IPS-15b (cell line): ENCODE measurements at regions not wholly inside any gene's neighbourhood (a gene's known extent, or its start where the extent isn't known, plus 50 kb on each side); places are given as distances from the start of the nearest gene placed in this dataset.

ENCODE experiments used
- H3K27me3 ChIP-seq: one replicate; pipeline ENCODE4 v1.6.1; 2013; ENCODE audit warnings: low read length; ENCODE audit not compliant: control insufficient read depth, insufficient read depth
- H3K36me3 ChIP-seq: one replicate; pipeline ENCODE4 v1.6.1; 2013; ENCODE audit warnings: low read length; ENCODE audit not compliant: control insufficient read depth, insufficient read depth
- H3K4me1 ChIP-seq: one replicate; pipeline ENCODE4 v1.6.1; 2013; ENCODE audit warnings: mild to moderate bottlenecking, low read length; ENCODE audit not compliant: control insufficient read depth, insufficient read depth
- H3K4me3 ChIP-seq: one replicate; pipeline ENCODE4 v1.5.1; 2013; ENCODE audit warnings: low read depth, low read length
- H3K9ac ChIP-seq: one replicate; pipeline ENCODE4 v1.6.1; 2013; ENCODE audit warnings: low read depth, mild to moderate bottlenecking, low read length
- H3K9me3 ChIP-seq: one replicate; pipeline ENCODE4 v1.6.1; 2013; ENCODE audit warnings: mild to moderate bottlenecking, low read length; ENCODE audit not compliant: control insufficient read depth, insufficient read depth

- Histone ChIP-seq H3K36me3 (no peaks in the 10 kb centered on the region), H3K9ac (no peak overlapping the region), H3K9me3 (no peaks in the 10 kb centered on the region), H3K27me3 (no peaks in the 10 kb centered on the region), H3K4me1 (no peaks in the 10 kb centered on the region), H3K4me3 (no peak overlapping the region)
Measured at GRCh38 chr10:29037348-29038113, 251.3 kb upstream of the LYZL1 start.

GRCh38 chr10:29039091-29039490 lies 249.8 kb upstream of the LYZL1 start:
- no peaks in the 10 kb centered on the region for H3K9me3 ChIP-seq
- H3K4me1 ChIP-seq, result no peaks in the 10 kb centered on the region
- no peaks in the 10 kb centered on the region for H3K27me3 ChIP-seq
- H3K36me3 ChIP-seq, result no peaks in the 10 kb centered on the region
- no peak overlapping the region for H3K4me3 ChIP-seq
- H3K9ac ChIP-seq, result no peak overlapping the region

- H3K27me3 ChIP-seq, result no peaks in the 10 kb centered on the region
- no peak overlapping the region for H3K9ac ChIP-seq
- H3K9me3 ChIP-seq, result no peaks in the 10 kb centered on the region
- no peak overlapping the region for H3K4me3 ChIP-seq
- H3K4me1 ChIP-seq, result no peaks in the 10 kb centered on the region
- no peaks in the 10 kb centered on the region for H3K36me3 ChIP-seq
Measured at GRCh38 chr10:29039677-29040189, 249.1 kb upstream of the LYZL1 start.

- Histone ChIP-seq H3K9me3 (no peaks in the 10 kb centered on the region), H3K9ac (no peak overlapping the region), H3K4me1 (no peaks in the 10 kb centered on the region), H3K36me3 (no peaks in the 10 kb centered on the region), H3K4me3 (no peak overlapping the region), H3K27me3 (no peaks in the 10 kb centered on the region)
Measured at GRCh38 chr10:29041616-29042015, 247.3 kb upstream of the LYZL1 start.

- Histone ChIP-seq H3K9me3 (no peaks in the 10 kb centered on the region), H3K4me3 (no peak overlapping the region), H3K9ac (no peak overlapping the region), H3K4me1 (no peaks in the 10 kb centered on the region), H3K27me3 (no peaks in the 10 kb centered on the region), H3K36me3 (no peaks in the 10 kb centered on the region)
Measured at GRCh38 chr10:29048506-29048905, 240.4 kb upstream of the LYZL1 start.

GRCh38 chr10:29050081-29050480 lies 238.8 kb upstream of the LYZL1 start:
- no peaks in the 10 kb centered on the region for H3K4me1 ChIP-seq
- no peak overlapping the region for H3K9ac ChIP-seq
- no peak overlapping the region for H3K4me3 ChIP-seq
- H3K27me3 ChIP-seq, result no peaks in the 10 kb centered on the region
- H3K36me3 ChIP-seq, result no peaks in the 10 kb centered on the region
- H3K9me3 ChIP-seq, result no peaks in the 10 kb centered on the region

GRCh38 chr10:29055101-29055500 lies 233.8 kb upstream of the LYZL1 start:
- no peaks in the 10 kb centered on the region for H3K27me3 ChIP-seq
- H3K9me3 ChIP-seq, result no peaks in the 10 kb centered on the region
- H3K4me1 ChIP-seq, result peaks cover 10% of the 10 kb centered on the region
- H3K4me3 ChIP-seq, result no peak overlapping the region
- H3K9ac ChIP-seq, result no peak overlapping the region
- H3K36me3 ChIP-seq, result no peaks in the 10 kb centered on the region

GRCh38 chr10:29056729-29057128 lies 232.1 kb upstream of the LYZL1 start:
- H3K4me1 ChIP-seq, result peaks cover 10% of the 10 kb centered on the region
- H3K27me3 ChIP-seq, result no peaks in the 10 kb centered on the region
- no peaks in the 10 kb centered on the region for H3K9me3 ChIP-seq

GRCh38 chr10:29057822-29058331 lies 231.0 kb upstream of the LYZL1 start:
- no peak overlapping the region for H3K9ac ChIP-seq
- H3K36me3 ChIP-seq, result no peaks in the 10 kb centered on the region

More at GRCh38 chr10:29056729-29057128, 232.1 kb upstream of the LYZL1 start:
- Histone ChIP-seq H3K4me3 (no peak overlapping the region), H3K9ac (no peak overlapping the region), H3K36me3 (no peaks in the 10 kb centered on the region)

GRCh38 chr10:29063806-29064644 lies 224.8 kb upstream of the LYZL1 start:
- H3K4me3 ChIP-seq, result no peak overlapping the region
- peaks cover 3% of the 10 kb centered on the region for H3K4me1 ChIP-seq
- no peak overlapping the region for H3K9ac ChIP-seq
- no peaks in the 10 kb centered on the region for H3K27me3 ChIP-seq
- H3K9me3 ChIP-seq, result no peaks in the 10 kb centered on the region
- no peaks in the 10 kb centered on the region for H3K36me3 ChIP-seq

More at GRCh38 chr10:29057822-29058331, 231.0 kb upstream of the LYZL1 start:
- Histone ChIP-seq H3K27me3 (no peaks in the 10 kb centered on the region), H3K4me1 (peaks cover 10% of the 10 kb centered on the region), H3K9me3 (no peaks in the 10 kb centered on the region), H3K4me3 (no peak overlapping the region)

- H3K4me1 ChIP-seq, result peaks cover 9% of the 10 kb centered on the region
- no peak overlapping the region for H3K4me3 ChIP-seq
- H3K36me3 ChIP-seq, result no peaks in the 10 kb centered on the region
- H3K9me3 ChIP-seq, result no peaks in the 10 kb centered on the region
- no peaks in the 10 kb centered on the region for H3K27me3 ChIP-seq
- H3K9ac ChIP-seq, result no peak overlapping the region
Measured at GRCh38 chr10:29064680-29065079, 224.2 kb upstream of the LYZL1 start.
